ENCODE measurements at regions not wholly inside any gene's neighbourhood (a gene's known extent, or its start where the extent isn't known, plus 50 kb on each side); places are given as distances from the start of the nearest gene placed in this dataset.

DNA sequence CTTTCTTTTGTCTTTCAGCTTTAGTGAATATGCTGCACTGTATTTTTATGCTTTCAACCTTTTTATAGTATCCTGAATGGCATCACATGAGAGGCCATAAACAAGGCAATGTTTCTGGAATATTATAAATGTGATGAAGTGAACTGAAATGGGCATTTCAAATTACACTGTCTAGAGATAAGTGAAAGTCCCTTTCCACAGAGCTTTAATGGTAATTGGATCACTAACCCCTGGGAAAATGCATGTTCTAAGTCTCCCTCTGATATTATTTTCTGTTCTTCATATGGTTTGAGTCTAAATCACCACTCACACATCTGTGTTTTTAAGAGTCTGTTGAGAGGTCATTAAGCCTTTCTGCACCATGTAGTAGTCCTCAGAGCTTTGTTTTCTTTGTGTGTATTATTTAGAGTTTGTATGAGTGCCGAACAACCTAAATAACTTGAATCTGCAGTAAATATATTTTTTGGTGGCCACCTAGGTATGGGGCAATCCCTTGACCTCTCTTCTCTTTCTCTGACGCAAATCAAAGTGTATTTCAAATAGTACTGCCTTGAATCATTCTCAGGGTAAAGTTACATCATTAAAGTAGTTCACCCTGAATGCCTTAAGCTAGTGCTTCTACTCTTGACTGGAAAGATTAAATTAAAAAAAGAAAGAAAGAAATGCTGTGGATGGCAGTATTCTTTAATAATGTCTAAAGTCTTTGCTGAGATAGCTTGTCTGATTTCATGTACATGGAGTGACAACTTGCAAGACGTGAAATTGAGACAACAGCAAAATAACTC, 1931.0 kb upstream of the CDH6 start:
- TF ChIP-seq MEF2A (IDR thresholded peaks at IDR 0.05; ENCODE audit: borderline replicate concordance, low read depth) (no peak), RCOR1 (IDR thresholded peaks at IDR 0.05; ENCODE audit: low read length) (no peak)

Data from SK-N-SH (cell line).